Endothelial cell of umbilical vein (primary cell): ENCODE measurements at regions not wholly inside any gene's neighbourhood (a gene's known extent, or its start where the extent isn't known, plus 50 kb on each side); places are given as distances from the start of the nearest gene placed in this dataset.

ENCODE experiments used
- BruUV-seq: library from RNA; stranded (reverse); fragments of 400-500 nt; replicated peaks from 2 replicates; lab custom pipeline; 2021; lab: Mats Ljungman, UMichigan
- CTCF ChIA-PET: fragments of 300-600, 350-600 bp; sonication (Branson Sonifier 250); formaldehyde crosslinking; loops from one replicate; lab custom pipeline; 2021; ENCODE audit warnings: antibody characterized with exemption, inconsistent platforms; lab: Charles Lee
- POLR2A ChIA-PET: fragments of 300-600, 350-600 bp; sonication (Branson Sonifier 250); formaldehyde crosslinking; loops from one replicate; lab custom pipeline; 2021; ENCODE audit warnings: antibody characterized with exemption, inconsistent platforms; lab: Charles Lee
- DNase-seq: peaks from one replicate; pipeline ENCODE4 v3.0.0-alpha.2; 2011; ENCODE audit warnings: low read depth, low spot score
- FAIRE-seq: peaks from 2 replicates; lab custom pipeline; 2011; peaks lifted over from hg19 to GRCh38; lab: Jason Lieb, UNC
- H2AFZ ChIP-seq: 2 replicates; pipeline ENCODE4 v1.6.0; 2012; ENCODE audit warnings: low read depth, low read length, control low read depth, inconsistent platforms
- H3K27ac ChIP-seq: 2 replicates; pipeline ENCODE4 v1.5.1; 2011; ENCODE audit warnings: low read depth, mild to moderate bottlenecking, control low read depth, low read length, moderate library complexity; ENCODE audit not compliant: insufficient read depth
- H3K27me3 ChIP-seq, 2 experiments: 2 replicates each; pipeline versions ENCODE4 v1.6.0 to v1.6.1; 2011; ENCODE audit warnings: low read length in 2 of 2, mixed read lengths in 1 of 2; ENCODE audit not compliant: control insufficient read depth in 2 of 2, insufficient read depth in 2 of 2
- H3K36me3 ChIP-seq, 2 experiments: 2 replicates in 1 of 2; 3 replicates in 1 of 2; pipeline ENCODE4 v1.5.1; 2011; ENCODE audit warnings: low read length in 2 of 2, mild to moderate bottlenecking in 1 of 2, moderate library complexity in 1 of 2; ENCODE audit not compliant: control insufficient read depth in 2 of 2, insufficient read depth in 2 of 2; ENCODE audit errors: extremely low read depth in 1 of 2
- H3K4me1 ChIP-seq: 3 replicates; pipeline ENCODE4 v1.5.1; 2011; ENCODE audit warnings: mild to moderate bottlenecking, low read length; ENCODE audit not compliant: control insufficient read depth, insufficient read depth; ENCODE audit errors: extremely low read depth
- H3K4me2 ChIP-seq: 2 replicates; pipeline ENCODE4 v1.6.1; 2011; ENCODE audit warnings: low read length, control low read depth, mixed read lengths; ENCODE audit not compliant: insufficient read depth
- H3K4me3 ChIP-seq, 3 experiments: fragments of 200-600 bp in 1 of 3; sonication (generic), shearing (Covaris generic) in 1 of 3; replicated peaks in 1 of 3; 2 replicates each; pipeline ENCODE4 v1.5.1; 2011 to 2016; ENCODE audit warnings: control low read depth in 3 of 3, low read length in 3 of 3, mild to moderate bottlenecking in 2 of 3, inconsistent platforms in 1 of 3, low read depth in 1 of 3, moderate library complexity in 1 of 3; ENCODE audit not compliant: insufficient read depth in 1 of 3
- H3K79me2 ChIP-seq: 2 replicates; pipeline ENCODE4 v1.6.0; 2012; ENCODE audit warnings: low read length, inconsistent platforms; ENCODE audit not compliant: control insufficient read depth, insufficient read depth
- H3K9ac ChIP-seq: replicated peaks from 2 replicates; pipeline ENCODE3; 2011; ENCODE audit warnings: low read length, control low read depth; ENCODE audit not compliant: insufficient read depth; ENCODE audit errors: extremely low read depth
- H3K9me1 ChIP-seq: replicated peaks from 3 replicates; pipeline ENCODE4 v1.6.0; 2011; ENCODE audit warnings: mild to moderate bottlenecking, low read length; ENCODE audit not compliant: control insufficient read depth, insufficient read depth; ENCODE audit errors: extremely low read depth
- H3K9me3 ChIP-seq: replicated peaks from 2 replicates; pipeline ENCODE4 v1.5.1; 2012; ENCODE audit warnings: low read length, inconsistent platforms; ENCODE audit not compliant: control insufficient read depth, insufficient read depth
- H4K20me1 ChIP-seq: replicated peaks from 2 replicates; pipeline ENCODE3; 2011; ENCODE audit warnings: mild to moderate bottlenecking, low read length; ENCODE audit not compliant: control insufficient read depth, insufficient read depth; ENCODE audit errors: extremely low read depth
- EZH2 ChIP-seq: IDR thresholded peaks from 2 replicates; pipeline ENCODE4 v1.6.1; 2012; ENCODE audit warnings: borderline replicate concordance, low read depth, mild to moderate bottlenecking, moderate library complexity, low read length, inconsistent platforms; ENCODE audit not compliant: severe bottlenecking
- FOS ChIP-seq: IDR thresholded peaks from 2 replicates; pipeline ENCODE4 v1.6.1; 2011; ENCODE audit warnings: mild to moderate bottlenecking, low read length, moderate library complexity, borderline replicate concordance; ENCODE audit not compliant: insufficient read depth
- GATA2 ChIP-seq: IDR thresholded peaks from 2 replicates; pipeline ENCODE4 v1.7.0; 2011; ENCODE audit warnings: low read depth, mild to moderate bottlenecking, moderate library complexity, mixed read lengths, low read length; ENCODE audit not compliant: insufficient read length, insufficient read depth
- JUN ChIP-seq: IDR thresholded peaks from 2 replicates; pipeline ENCODE4 v1.6.1; 2011; ENCODE audit warnings: borderline replicate concordance, low read depth; ENCODE audit not compliant: insufficient read length, insufficient read depth
- MYC ChIP-seq: IDR thresholded peaks from one replicate; pipeline ENCODE4 v1.6.1; 2011; ENCODE audit warnings: mild to moderate bottlenecking, low read depth, low read length
- POLR2A ChIP-seq: IDR thresholded peaks from 2 replicates; pipeline ENCODE4 v1.6.1; 2012; ENCODE audit warnings: low read depth, mild to moderate bottlenecking, control low read depth, low read length
- POLR2AphosphoS5 ChIP-seq: IDR thresholded peaks from 2 replicates; pipeline ENCODE4 v1.6.1; 2012; ENCODE audit warnings: low read depth, mild to moderate bottlenecking, control low read depth, low read length, moderate library complexity; ENCODE audit not compliant: insufficient read depth
- dilution Hi-C: fragments of 300-500 bp; cut with MboI; formaldehyde crosslinking; loops from one replicate; pipeline ENCODE4 v1.15.0; 2019; ENCODE audit warnings: low sequenced_read_pairs; ENCODE audit not compliant: extremely low pct_ligation_motif_present
- intact Hi-C: fragments of 100-400 bp; cut with micrococcal nuclease; formaldehyde crosslinking; loops from one replicate; pipeline ENCODE4 v1.10.0; 2022
- TF ChIP-seq, protein P1 (sequence below), 2 donors: IDR thresholded peaks; 1 replicate in 1 of 2; 2 replicates in 1 of 2; pipeline ENCODE4 v1.5.1; 2011; ENCODE audit warnings: low read length in 2 of 2, mild to moderate bottlenecking in 2 of 2, moderate library complexity in 2 of 2, control low read depth in 1 of 2, inconsistent platforms in 1 of 2, low read depth in 1 of 2; ENCODE audit not compliant: insufficient read depth in 1 of 2; ENCODE audit errors: extremely low read depth in 1 of 2
- TF ChIP-seq, protein P2 (sequence below): IDR thresholded peaks from 2 replicates; pipeline ENCODE4 v1.6.1; 2011; ENCODE audit not compliant: insufficient read depth, insufficient read length

DNA sequence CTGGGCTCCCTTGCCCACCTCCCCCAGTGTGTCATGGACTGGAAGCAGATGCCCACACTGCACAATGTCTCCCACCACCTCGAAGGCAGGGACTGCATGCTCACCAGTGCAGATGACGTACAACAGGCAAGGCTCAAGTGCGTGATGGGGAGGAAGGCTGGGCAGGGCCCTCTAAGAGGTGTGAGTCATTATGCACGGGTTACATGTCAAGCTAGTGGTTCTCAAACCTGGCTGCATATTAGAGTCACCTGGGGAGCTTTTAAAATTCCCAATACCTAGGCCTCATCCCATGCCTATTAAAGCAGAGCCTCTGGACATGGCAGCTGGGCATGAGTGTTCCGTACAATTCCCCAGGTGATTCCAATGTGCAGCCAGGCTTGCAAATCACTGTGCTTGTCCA lies 137.9 kb upstream of the NGF start:
- no peak for DNase-seq
- no peaks in the 10 kb centered on the region for H4K20me1 ChIP-seq
- H3K36me3 ChIP-seq: no peaks in the 10 kb centered on the region
- H3K79me2 ChIP-seq: no peaks in the 10 kb centered on the region
- no peak overlapping the region for H3K4me3 ChIP-seq
- POLR2A ChIA-PET: no interaction called here
- H3K4me2 ChIP-seq: no peak overlapping the region
- no peaks in the 10 kb centered on the region for H3K4me1 ChIP-seq
- H2AFZ ChIP-seq: no peak overlapping the region
- no peak overlapping the region for H3K9ac ChIP-seq
- CTCF ChIA-PET: no interaction called here
- no peak overlapping the region for H3K27ac ChIP-seq
- dilution Hi-C loops (no loop called here), intact Hi-C loops (no loop called here)
- BruUV-seq: no TSS peak
- H3K27me3 ChIP-seq: peaks cover 0 to 2% of the 10 kb centered on the region in 2 experiments
- no peak for FAIRE-seq
- H3K9me1 ChIP-seq: no peaks in the 10 kb centered on the region
- TF ChIP-seq EZH2: no peak
- no peak for TF ChIP-seq GATA2
- TF ChIP-seq POLR2AphosphoS5: no peak
- TF ChIP-seq POLR2A: no peak
- no peak for TF ChIP-seq JUN
- TF ChIP-seq, protein P1, sequence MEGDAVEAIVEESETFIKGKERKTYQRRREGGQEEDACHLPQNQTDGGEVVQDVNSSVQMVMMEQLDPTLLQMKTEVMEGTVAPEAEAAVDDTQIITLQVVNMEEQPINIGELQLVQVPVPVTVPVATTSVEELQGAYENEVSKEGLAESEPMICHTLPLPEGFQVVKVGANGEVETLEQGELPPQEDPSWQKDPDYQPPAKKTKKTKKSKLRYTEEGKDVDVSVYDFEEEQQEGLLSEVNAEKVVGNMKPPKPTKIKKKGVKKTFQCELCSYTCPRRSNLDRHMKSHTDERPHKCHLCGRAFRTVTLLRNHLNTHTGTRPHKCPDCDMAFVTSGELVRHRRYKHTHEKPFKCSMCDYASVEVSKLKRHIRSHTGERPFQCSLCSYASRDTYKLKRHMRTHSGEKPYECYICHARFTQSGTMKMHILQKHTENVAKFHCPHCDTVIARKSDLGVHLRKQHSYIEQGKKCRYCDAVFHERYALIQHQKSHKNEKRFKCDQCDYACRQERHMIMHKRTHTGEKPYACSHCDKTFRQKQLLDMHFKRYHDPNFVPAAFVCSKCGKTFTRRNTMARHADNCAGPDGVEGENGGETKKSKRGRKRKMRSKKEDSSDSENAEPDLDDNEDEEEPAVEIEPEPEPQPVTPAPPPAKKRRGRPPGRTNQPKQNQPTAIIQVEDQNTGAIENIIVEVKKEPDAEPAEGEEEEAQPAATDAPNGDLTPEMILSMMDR (IDR thresholded peaks at IDR 0.05; ENCODE audit: extremely low read depth in 1 of 2, insufficient read depth in 1 of 2, low read depth in 1 of 2, low read length in 2 of 2): no peak
- TF ChIP-seq FOS: no peak
- TF ChIP-seq, protein P2, sequence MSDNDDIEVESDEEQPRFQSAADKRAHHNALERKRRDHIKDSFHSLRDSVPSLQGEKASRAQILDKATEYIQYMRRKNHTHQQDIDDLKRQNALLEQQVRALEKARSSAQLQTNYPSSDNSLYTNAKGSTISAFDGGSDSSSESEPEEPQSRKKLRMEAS: no peak
- TF ChIP-seq MYC: no peak
- H3K9me3 ChIP-seq: no peaks in the 10 kb centered on the region
